ENCODE measurements at regions not wholly inside any gene's neighbourhood (a gene's known extent, or its start where the extent isn't known, plus 50 kb on each side); places are given as distances from the start of the nearest gene placed in this dataset.
"Not testable (repeated sequence)": the region's sequence is repeated elsewhere in the genome, so short reads cannot be mapped to it uniquely, and the experiment has no call there.

DNA sequence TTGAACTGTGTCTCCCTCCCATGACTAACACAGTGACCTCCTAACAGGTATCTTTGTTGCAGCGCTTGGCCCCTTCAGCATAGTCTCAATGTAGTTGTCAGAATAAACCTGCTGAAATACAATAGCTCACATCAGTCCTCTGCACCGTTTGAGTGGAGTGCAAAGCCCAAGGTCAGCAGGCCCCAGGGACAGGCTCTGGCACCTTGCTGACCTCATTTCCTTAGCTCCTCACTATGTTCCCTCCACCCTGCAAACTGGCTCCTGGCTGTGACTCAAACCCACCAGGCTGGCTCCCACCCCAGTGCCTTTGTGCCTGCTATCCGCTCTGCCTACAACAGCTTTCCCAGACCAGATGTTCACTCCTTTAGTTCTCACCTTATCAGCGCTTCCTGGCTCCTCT lies 146.7 kb downstream of the LRATD1 start:
- TF ChIP-seq, protein P1, sequence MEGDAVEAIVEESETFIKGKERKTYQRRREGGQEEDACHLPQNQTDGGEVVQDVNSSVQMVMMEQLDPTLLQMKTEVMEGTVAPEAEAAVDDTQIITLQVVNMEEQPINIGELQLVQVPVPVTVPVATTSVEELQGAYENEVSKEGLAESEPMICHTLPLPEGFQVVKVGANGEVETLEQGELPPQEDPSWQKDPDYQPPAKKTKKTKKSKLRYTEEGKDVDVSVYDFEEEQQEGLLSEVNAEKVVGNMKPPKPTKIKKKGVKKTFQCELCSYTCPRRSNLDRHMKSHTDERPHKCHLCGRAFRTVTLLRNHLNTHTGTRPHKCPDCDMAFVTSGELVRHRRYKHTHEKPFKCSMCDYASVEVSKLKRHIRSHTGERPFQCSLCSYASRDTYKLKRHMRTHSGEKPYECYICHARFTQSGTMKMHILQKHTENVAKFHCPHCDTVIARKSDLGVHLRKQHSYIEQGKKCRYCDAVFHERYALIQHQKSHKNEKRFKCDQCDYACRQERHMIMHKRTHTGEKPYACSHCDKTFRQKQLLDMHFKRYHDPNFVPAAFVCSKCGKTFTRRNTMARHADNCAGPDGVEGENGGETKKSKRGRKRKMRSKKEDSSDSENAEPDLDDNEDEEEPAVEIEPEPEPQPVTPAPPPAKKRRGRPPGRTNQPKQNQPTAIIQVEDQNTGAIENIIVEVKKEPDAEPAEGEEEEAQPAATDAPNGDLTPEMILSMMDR (IDR thresholded peaks at IDR 0.05): no peak
- H3K27ac ChIP-seq: no peak overlapping the region
- no peaks in the 10 kb centered on the region for H3K9me3 ChIP-seq
- no peak overlapping the region for H3K4me3 ChIP-seq (ENCODE audit: low read depth in 1 of 2, low read length in 1 of 2)
- H3K27me3 ChIP-seq: no peaks in the 10 kb centered on the region
- no peaks in the 10 kb centered on the region for H3K4me1 ChIP-seq (ENCODE audit: control insufficient read depth in 1 of 2, insufficient read depth in 1 of 2, low read depth in 1 of 2, low read length in 1 of 2)
- no peaks in the 10 kb centered on the region for H3K36me3 ChIP-seq

DNA sequence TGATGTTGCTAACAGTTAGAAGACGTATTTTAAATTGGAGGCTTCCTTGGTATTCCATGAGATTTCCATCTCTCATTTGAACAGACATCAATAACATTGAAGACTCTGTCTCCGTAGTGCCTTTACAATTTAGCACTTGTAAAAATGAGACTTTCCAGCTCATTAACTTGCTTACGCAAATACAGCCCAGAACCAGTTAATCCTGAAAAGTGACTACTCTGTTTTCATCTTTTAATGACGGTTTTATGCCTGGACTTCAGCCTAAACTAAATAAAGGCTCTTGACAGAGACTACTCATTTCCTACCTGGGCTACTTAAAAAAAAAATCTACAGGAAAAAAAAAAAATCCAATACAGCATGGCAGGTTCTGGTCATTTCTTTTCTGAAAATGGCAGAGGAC lies 148.6 kb downstream of the LRATD1 start:
- H3K27me3 ChIP-seq: no peaks in the 10 kb centered on the region
- H3K9me3 ChIP-seq: no peaks in the 10 kb centered on the region
- H3K36me3 ChIP-seq: no peaks in the 10 kb centered on the region
- TF ChIP-seq, protein P1 (IDR thresholded peaks at IDR 0.05): no peak
- no peak overlapping the region for H3K27ac ChIP-seq
- H3K4me1 ChIP-seq (ENCODE audit: control insufficient read depth in 1 of 2, insufficient read depth in 1 of 2, low read depth in 1 of 2, low read length in 1 of 2): no peaks in the 10 kb centered on the region
- H3K4me3 ChIP-seq (ENCODE audit: low read depth in 1 of 2, low read length in 1 of 2): no peak overlapping the region

DNA sequence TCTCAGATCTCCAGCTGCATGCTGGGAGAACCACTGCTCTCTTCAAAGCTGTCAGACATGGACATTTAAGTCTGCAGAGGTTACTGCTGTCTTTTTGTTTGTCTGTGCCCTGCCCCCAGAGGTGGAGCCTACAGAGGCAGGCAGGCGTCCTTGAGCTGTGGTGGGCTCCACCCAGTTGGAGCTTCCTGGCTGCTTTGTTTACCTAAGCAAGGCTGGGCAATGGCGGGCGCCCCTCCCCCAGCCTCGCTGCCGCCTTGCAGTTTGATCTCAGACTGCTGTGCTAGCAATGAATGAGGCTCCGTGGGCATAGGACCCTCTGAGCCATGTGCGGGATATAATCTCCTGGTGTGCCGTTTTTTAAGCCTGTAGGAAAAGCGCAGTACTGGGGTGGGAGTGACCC lies 156.3 kb downstream of the LRATD1 start:
- H3K27ac ChIP-seq; H3K36me3 ChIP-seq; H3K9me3 ChIP-seq; H3K4me1 ChIP-seq (ENCODE audit: control insufficient read depth in 1 of 2, insufficient read depth in 1 of 2, low read depth in 1 of 2, low read length in 1 of 2); H3K27me3 ChIP-seq; H3K4me3 ChIP-seq (ENCODE audit: low read depth in 1 of 2, low read length in 1 of 2): not testable (repeated sequence)

DNA sequence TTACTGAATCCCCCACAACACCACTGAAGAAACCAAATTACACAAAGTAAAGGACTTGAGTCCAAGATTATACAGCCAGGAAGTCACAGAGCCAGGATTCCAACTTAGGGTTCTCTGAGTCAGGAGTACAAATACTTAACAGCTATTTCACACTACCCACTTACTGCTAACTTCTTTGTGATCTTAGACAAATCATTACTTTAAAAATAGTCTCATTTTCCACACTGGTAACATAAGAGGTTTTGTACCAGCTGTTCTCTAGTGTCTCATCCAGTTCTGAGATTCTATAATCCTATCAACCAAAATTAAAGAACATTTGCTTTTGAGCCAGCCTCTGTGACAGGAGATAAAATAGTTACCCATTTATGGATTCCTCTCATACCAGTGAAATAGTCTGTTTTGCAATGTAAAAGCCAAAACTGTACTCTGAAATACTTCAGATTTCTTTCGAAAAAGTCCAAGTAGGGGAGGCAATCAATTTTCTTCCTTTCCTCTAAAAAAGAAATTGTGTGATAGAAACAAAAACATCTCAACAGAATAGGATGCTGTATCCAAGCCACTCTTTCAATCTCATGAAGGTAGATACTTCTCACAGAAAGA lies 157.6 kb downstream of the LRATD1 start:
- Histone ChIP-seq H3K4me1 (ENCODE audit: control insufficient read depth in 1 of 2, insufficient read depth in 1 of 2, low read depth in 1 of 2, low read length in 1 of 2) (no peaks in the 10 kb centered on the region), H3K27me3 (no peaks in the 10 kb centered on the region), H3K36me3 (no peaks in the 10 kb centered on the region), H3K4me3 (ENCODE audit: low read depth in 1 of 2, low read length in 1 of 2) (no peak overlapping the region), H3K27ac (no peak overlapping the region), H3K9me3 (no peaks in the 10 kb centered on the region)
- TF ChIP-seq, protein P1 (IDR thresholded peaks at IDR 0.05): no peak

DNA sequence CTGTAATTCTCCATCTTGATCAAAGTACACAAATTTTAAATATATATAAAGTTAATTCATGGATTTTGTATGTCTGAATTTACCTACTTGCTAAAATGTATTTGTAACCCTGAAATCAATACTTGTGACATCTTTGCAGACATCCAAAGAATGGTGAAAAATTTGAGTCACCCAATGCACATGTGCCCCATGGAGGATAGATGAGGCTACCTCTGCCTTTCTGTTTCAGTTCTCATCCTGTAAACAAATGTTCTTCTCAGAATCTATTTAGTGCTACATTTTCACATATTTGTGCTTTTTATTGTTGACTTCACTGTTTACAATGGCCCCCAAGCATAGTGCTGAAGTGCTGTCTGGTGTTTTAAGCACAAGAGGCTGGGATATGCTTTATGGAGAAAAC lies 171.5 kb downstream of the LRATD1 start:
- TF ChIP-seq, protein P1 (IDR thresholded peaks at IDR 0.05): no peak
- H3K27me3 ChIP-seq: no peaks in the 10 kb centered on the region
- no peak overlapping the region for H3K27ac ChIP-seq
- H3K4me3 ChIP-seq (ENCODE audit: low read depth in 1 of 2, low read length in 1 of 2): no peak overlapping the region
- no peaks in the 10 kb centered on the region for H3K4me1 ChIP-seq (ENCODE audit: control insufficient read depth in 1 of 2, insufficient read depth in 1 of 2, low read depth in 1 of 2, low read length in 1 of 2)
- no peaks in the 10 kb centered on the region for H3K9me3 ChIP-seq
- H3K36me3 ChIP-seq: no peaks in the 10 kb centered on the region

DNA sequence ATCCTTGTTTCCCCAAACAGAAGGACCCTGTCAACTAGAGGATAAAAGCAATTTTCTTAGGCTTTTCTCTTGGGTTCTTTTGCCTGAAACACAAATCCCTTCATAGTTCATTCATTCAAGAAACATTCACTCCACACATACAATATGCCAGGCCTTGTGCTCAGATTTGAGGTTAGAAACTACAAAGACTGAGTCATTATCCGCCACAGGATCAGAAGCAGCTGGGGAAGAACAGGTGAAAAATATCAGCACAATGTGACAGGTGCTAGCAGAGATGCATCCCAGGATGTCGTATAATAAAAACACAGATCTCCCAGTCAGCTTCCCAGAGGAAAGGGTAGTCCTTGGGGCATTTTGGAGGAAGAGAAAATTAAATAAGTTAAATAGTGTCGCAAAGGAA lies 172.4 kb downstream of the LRATD1 start:
- Histone ChIP-seq H3K4me3 (ENCODE audit: low read depth in 1 of 2, low read length in 1 of 2) (no peak overlapping the region), H3K9me3 (no peaks in the 10 kb centered on the region), H3K4me1 (ENCODE audit: control insufficient read depth in 1 of 2, insufficient read depth in 1 of 2, low read depth in 1 of 2, low read length in 1 of 2) (no peaks in the 10 kb centered on the region), H3K27me3 (no peaks in the 10 kb centered on the region), H3K36me3 (no peaks in the 10 kb centered on the region), H3K27ac (no peak overlapping the region)
- TF ChIP-seq, protein P1 (IDR thresholded peaks at IDR 0.05): no peak
